ENCODE measurements at regions not wholly inside any gene's neighbourhood (a gene's known extent, or its start where the extent isn't known, plus 50 kb on each side); places are given as distances from the start of the nearest gene placed in this dataset.

DNA sequence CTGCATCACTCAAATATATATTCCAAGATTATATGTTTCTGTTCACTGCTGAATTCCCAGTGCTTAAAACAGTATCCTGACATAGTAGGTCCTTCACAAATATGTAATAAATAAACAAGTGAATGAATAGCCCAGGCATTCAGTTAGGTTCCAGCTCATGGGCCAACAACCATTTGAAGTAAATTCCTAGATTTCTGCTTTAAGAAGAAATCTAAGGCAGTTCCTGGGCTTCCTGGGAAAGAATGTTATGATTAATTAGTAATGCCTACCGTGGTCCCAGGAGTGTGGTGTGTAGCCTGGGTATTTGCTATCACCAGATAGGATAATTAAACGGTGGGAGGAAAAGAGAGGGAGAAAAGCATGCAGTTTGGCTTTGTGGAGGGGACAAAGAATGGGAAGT is 576.8 kb downstream of the SOX6 start:
- Histone ChIP-seq H3K4me3 (no peak overlapping the region), H3K9me3 (no peaks in the 10 kb centered on the region), H3K27me3 (peaks cover 0 to 3% of the 10 kb centered on the region in 2 donors), H3K4me1 (no peaks in the 10 kb centered on the region), H3K36me3 (no peaks in the 10 kb centered on the region), H3K27ac (no peak overlapping the region)
- intact Hi-C loops (cut with DNase I; ENCODE audit: low total_unique reads) = no loop called here
- no peak for TF ChIP-seq POLR2AphosphoS5 (IDR thresholded peaks at IDR 0.05)
- TF ChIP-seq, protein P1, sequence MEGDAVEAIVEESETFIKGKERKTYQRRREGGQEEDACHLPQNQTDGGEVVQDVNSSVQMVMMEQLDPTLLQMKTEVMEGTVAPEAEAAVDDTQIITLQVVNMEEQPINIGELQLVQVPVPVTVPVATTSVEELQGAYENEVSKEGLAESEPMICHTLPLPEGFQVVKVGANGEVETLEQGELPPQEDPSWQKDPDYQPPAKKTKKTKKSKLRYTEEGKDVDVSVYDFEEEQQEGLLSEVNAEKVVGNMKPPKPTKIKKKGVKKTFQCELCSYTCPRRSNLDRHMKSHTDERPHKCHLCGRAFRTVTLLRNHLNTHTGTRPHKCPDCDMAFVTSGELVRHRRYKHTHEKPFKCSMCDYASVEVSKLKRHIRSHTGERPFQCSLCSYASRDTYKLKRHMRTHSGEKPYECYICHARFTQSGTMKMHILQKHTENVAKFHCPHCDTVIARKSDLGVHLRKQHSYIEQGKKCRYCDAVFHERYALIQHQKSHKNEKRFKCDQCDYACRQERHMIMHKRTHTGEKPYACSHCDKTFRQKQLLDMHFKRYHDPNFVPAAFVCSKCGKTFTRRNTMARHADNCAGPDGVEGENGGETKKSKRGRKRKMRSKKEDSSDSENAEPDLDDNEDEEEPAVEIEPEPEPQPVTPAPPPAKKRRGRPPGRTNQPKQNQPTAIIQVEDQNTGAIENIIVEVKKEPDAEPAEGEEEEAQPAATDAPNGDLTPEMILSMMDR (IDR thresholded peaks at IDR 0.05) = no peak
- no peak for TF ChIP-seq POLR2A (IDR thresholded peaks at IDR 0.05)
- no peak for DNase-seq (ENCODE audit: low spot score in 2 of 2)

DNA sequence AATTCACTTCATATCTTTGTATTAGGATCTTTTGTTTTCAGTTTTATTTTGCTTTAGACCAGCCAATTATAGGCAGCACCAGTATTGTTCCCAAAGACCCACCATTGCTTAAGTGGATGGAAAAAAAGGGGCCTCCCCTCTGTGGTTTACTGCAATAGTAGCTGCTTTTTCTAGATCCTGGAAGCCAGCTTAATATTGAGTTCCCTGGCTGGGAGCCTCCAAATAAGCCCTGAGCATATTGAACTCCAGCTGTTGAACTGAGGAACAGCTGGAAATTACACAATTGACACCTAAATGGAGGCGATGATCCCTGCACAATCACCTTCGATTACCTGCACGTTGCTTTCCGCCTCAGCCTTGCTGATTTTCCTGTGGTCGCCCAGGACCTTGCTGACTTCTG is 576.0 kb downstream of the SOX6 start:
- no peaks in the 10 kb centered on the region for H3K4me1 ChIP-seq
- intact Hi-C loops (cut with DNase I; ENCODE audit: low total_unique reads) = no loop called here
- TF ChIP-seq POLR2AphosphoS5 (IDR thresholded peaks at IDR 0.05) (no peak), POLR2A (IDR thresholded peaks at IDR 0.05) (no peak)
- TF ChIP-seq, protein P1 (IDR thresholded peaks at IDR 0.05) = no peak
- H3K9me3 ChIP-seq = no peaks in the 10 kb centered on the region
- peaks cover 0 to 3% of the 10 kb centered on the region in 2 donors for H3K27me3 ChIP-seq
- no peaks in the 10 kb centered on the region for H3K36me3 ChIP-seq
- DNase-seq (ENCODE audit: low spot score in 2 of 2) = no peak
- H3K4me3 ChIP-seq = no peak overlapping the region
- H3K27ac ChIP-seq = no peak overlapping the region

GRCh38 chr11:15780837-15781236 is 575.5 kb downstream of the SOX6 start:
- H3K4me1 ChIP-seq = no peaks in the 10 kb centered on the region
- DNase-seq (ENCODE audit: low spot score in 2 of 2) = no peak
- TF ChIP-seq, protein P1 (IDR thresholded peaks at IDR 0.05) = no peak
- no peak for TF ChIP-seq POLR2A (IDR thresholded peaks at IDR 0.05)
- no peak for TF ChIP-seq POLR2AphosphoS5 (IDR thresholded peaks at IDR 0.05)
- intact Hi-C loops (cut with DNase I; ENCODE audit: low total_unique reads) = no loop called here
- peaks cover 0 to 3% of the 10 kb centered on the region in 2 donors for H3K27me3 ChIP-seq
- no peaks in the 10 kb centered on the region for H3K9me3 ChIP-seq
- H3K4me3 ChIP-seq = no peak overlapping the region
- no peaks in the 10 kb centered on the region for H3K36me3 ChIP-seq
- H3K27ac ChIP-seq = no peak overlapping the region

GRCh38 chr11:15783619-15784018 is 572.7 kb downstream of the SOX6 start:
- intact Hi-C loops (cut with DNase I; ENCODE audit: low total_unique reads) = no loop called here
- Histone ChIP-seq H3K36me3 (no peaks in the 10 kb centered on the region), H3K27me3 (peaks cover 0 to 3% of the 10 kb centered on the region in 2 donors), H3K4me1 (no peaks in the 10 kb centered on the region), H3K4me3 (no peak overlapping the region), H3K27ac (no peak overlapping the region), H3K9me3 (no peaks in the 10 kb centered on the region)
- DNase-seq (ENCODE audit: low spot score in 2 of 2) = no peak
- TF ChIP-seq POLR2A (IDR thresholded peaks at IDR 0.05) (no peak), POLR2AphosphoS5 (IDR thresholded peaks at IDR 0.05) (no peak)
- TF ChIP-seq, protein P1 (IDR thresholded peaks at IDR 0.05) = no peak

DNA sequence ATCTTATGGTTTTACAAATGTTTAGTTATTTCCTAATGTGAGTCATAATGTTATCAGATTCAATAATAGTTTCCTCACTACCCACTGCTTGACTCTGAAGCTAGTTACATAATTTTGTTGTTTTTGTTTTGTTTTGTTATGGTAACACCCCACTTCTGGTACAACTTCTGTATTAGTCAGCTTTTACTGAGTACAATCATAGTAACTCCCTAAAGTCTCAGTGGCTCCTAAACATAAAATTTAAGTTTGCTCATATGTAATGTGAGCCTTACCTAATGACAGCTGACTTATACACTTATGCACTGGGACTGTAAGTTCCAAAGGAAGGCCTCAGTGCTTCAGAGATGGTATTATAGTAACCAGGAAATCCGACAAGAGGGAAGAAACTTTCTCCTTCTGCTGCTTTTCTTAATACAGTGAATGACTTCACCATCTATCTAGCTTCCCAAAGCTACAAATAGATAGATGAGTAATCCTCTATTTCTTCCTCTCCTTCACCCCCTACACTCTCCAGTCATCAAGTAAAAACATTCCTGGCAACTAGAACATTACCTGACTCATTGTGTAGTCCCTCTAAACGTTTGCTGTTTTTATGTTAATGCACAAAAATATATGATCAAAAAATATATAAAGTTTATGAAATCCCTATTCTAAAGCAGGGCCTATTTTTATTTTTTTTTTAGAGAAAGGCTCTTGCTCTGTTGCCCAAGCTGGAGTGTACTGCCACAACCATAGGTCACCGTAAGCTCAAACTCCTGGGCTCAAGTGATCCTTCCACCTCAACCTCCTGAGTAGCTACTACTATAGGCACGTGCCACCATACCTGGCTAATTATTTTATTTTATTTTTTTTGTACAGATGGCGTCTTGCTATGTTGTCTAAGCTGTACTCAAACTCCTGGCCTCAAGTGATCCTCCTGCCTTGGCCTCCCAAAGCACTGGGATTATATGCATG is 563.0 kb downstream of the SOX6 start:
- Histone ChIP-seq H3K4me1 (no peaks in the 10 kb centered on the region), H3K9me3 (peaks cover 0 to 4% of the 10 kb centered on the region in 2 donors), H3K36me3 (no peaks in the 10 kb centered on the region), H3K4me3 (no peak overlapping the region), H3K27me3 (no peaks in the 10 kb centered on the region), H3K27ac (no peak overlapping the region)
- TF ChIP-seq POLR2A (IDR thresholded peaks at IDR 0.05) (no peak), POLR2AphosphoS5 (IDR thresholded peaks at IDR 0.05) (no peak)
- TF ChIP-seq, protein P1 (IDR thresholded peaks at IDR 0.05) = no peak
- intact Hi-C loops (cut with DNase I; ENCODE audit: low total_unique reads) = no loop called here
- DNase-seq (ENCODE audit: low spot score in 2 of 2) = no peak

Measured in breast epithelium (tissue), 4 donors.